IPS-15b (cell line): ENCODE measurements at regions not wholly inside any gene's neighbourhood (a gene's known extent, or its start where the extent isn't known, plus 50 kb on each side); places are given as distances from the start of the nearest gene placed in this dataset.

ENCODE experiments used
- H3K27me3 ChIP-seq: one replicate; pipeline ENCODE4 v1.6.1; 2013; ENCODE audit warnings: low read length; ENCODE audit not compliant: control insufficient read depth, insufficient read depth
- H3K36me3 ChIP-seq: one replicate; pipeline ENCODE4 v1.6.1; 2013; ENCODE audit warnings: low read length; ENCODE audit not compliant: control insufficient read depth, insufficient read depth
- H3K4me1 ChIP-seq: one replicate; pipeline ENCODE4 v1.6.1; 2013; ENCODE audit warnings: mild to moderate bottlenecking, low read length; ENCODE audit not compliant: control insufficient read depth, insufficient read depth
- H3K4me3 ChIP-seq: one replicate; pipeline ENCODE4 v1.5.1; 2013; ENCODE audit warnings: low read depth, low read length
- H3K9ac ChIP-seq: one replicate; pipeline ENCODE4 v1.6.1; 2013; ENCODE audit warnings: low read depth, mild to moderate bottlenecking, low read length
- H3K9me3 ChIP-seq: one replicate; pipeline ENCODE4 v1.6.1; 2013; ENCODE audit warnings: mild to moderate bottlenecking, low read length; ENCODE audit not compliant: control insufficient read depth, insufficient read depth

DNA sequence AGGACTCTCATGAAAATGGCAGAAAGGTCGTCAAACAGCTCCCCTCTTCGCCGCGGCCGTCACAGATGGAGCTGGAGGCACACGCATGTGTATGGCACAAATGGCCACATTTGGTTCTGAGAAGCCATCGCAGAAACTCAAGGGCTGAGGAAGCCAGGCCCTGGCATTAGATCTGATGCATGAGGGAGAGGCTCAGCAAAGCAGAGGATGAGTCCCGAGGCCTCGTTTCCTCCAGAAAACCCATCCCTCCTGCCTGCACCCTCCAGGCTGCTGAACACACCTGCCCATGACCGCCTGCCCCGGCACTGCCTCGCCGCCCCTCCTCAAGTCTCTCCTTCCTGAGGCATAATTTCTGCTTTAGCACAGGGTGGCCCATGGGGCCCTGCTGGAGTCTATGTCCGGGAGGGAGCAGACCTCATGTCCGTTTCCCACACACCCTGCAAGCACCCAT lies 240.3 kb downstream of the DLL1 start:
- H3K36me3 ChIP-seq: no peaks in the 10 kb centered on the region
- no peak overlapping the region for H3K4me3 ChIP-seq
- no peaks in the 10 kb centered on the region for H3K27me3 ChIP-seq
- no peaks in the 10 kb centered on the region for H3K4me1 ChIP-seq
- no peaks in the 10 kb centered on the region for H3K9me3 ChIP-seq
- no peak overlapping the region for H3K9ac ChIP-seq

DNA sequence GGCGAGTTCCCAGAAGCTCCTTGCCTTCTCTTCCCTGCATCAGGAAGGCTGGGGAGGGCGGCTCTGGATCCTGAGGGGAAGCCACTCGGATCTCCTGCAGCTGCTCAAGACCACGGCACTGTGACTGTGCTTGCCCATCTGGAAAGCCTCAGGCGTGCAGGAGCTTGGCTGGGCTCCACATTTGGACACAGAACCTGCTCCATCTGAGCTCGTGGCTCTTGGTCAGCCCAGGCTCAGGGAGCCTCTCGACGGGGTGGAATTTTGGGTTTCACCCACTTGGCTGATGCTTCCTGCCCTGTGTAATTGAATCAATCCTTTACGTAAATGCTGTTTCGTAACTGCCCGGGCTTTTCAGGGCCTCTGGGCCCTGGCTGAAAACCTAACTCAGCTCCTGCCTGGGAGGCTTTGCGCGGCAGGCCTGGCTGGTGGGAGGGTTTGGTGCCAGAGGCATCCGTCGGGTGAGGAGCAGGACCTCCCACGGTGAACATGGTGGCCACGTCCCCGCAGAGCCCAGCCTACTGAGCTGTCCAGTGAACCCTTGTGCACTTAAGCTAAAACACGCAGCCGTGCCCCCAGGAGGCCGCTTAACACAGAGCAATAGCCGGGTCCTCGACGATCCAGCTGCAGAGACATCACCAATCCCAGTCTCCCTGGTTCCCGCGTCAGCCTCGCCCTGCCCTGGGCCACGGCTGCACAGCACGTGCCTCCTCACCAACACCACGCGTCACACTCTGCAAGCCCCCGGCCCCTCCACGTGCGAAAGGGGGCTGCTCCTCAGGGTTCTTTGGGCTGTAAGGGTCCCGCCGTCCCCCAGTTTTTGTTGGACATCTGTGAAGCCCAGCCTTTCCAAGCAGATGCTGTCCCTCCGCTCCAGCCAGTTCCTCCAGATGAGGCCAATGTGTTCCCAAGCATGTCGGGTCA lies 241.0 kb downstream of the DLL1 start:
- no peaks in the 10 kb centered on the region for H3K9me3 ChIP-seq
- H3K4me3 ChIP-seq: no peak overlapping the region
- H3K4me1 ChIP-seq: no peaks in the 10 kb centered on the region
- H3K36me3 ChIP-seq: no peaks in the 10 kb centered on the region
- no peaks in the 10 kb centered on the region for H3K27me3 ChIP-seq
- no peak overlapping the region for H3K9ac ChIP-seq

- no peak overlapping the region for H3K4me3 ChIP-seq
- no peaks in the 10 kb centered on the region for H3K9me3 ChIP-seq
Measured at GRCh38 chr6:170048615-170049256, 242.1 kb downstream of the DLL1 start.

DNA sequence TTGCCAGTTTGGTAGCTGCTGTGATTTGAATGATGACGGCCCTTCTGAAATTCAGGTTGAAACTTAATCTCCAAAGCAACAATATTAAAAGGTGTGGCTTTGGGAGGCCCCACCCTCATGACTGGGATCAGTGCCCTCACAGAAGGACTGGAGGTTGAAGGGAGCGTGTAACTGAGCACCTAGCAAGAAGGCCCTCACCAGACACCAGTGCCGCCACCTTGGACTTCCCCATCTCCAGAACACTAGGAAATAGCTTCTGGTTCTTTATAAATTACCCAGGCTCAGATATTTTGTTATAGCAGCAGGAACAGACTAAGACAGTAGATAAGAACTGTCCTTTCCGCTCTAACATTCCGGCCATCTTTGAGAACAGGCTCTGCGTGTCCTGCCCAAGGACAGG lies 243.1 kb downstream of the DLL1 start:
- Histone ChIP-seq H3K9me3 (no peaks in the 10 kb centered on the region), H3K4me1 (no peaks in the 10 kb centered on the region), H3K4me3 (no peak overlapping the region), H3K9ac (no peak overlapping the region), H3K36me3 (no peaks in the 10 kb centered on the region), H3K27me3 (no peaks in the 10 kb centered on the region)

More at GRCh38 chr6:170048615-170049256, 242.1 kb downstream of the DLL1 start:
- H3K27me3 ChIP-seq: no peaks in the 10 kb centered on the region
- no peaks in the 10 kb centered on the region for H3K4me1 ChIP-seq
- H3K9ac ChIP-seq: no peak overlapping the region
- H3K36me3 ChIP-seq: no peaks in the 10 kb centered on the region

DNA sequence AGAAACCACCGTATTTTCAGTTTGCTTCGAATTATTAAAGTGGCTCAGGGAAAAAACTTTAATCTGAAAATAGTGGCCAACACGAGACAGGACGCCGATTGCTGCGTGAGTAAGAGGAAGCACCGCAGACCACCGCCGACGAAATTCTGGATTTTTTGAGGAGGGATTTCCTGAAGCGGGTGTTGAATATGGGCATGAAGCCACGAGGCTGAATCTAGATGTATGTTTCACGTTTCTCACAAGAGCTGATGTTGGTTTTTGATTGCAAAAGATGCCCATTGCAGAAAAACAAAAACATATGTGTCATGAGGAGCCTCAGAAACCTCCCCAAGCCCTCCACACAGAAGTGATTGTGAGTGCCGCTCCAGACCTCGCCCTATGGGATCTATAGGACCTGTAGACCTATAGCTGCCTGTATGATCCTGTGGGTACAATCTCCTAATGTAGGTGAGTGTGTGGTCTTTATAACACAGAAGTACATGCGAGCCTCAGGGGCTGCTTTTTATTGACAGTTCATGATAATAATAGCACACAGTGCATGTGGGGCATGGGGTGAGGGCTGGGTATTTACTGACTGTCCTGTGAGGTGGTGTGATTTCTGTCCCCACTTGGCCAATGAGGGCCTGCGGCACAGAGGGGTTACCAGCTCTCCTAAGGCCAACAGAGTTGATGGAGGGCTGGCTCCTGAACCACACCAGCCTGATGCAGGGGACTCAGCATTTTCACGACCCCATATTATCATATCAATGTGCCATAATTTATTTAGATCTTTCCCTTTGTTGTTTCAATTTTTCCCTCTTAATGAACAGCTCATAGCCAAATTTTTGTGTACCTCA lies 243.9 kb downstream of the DLL1 start:
- Histone ChIP-seq H3K4me1 (no peaks in the 10 kb centered on the region), H3K4me3 (no peak overlapping the region), H3K9me3 (no peaks in the 10 kb centered on the region), H3K27me3 (no peaks in the 10 kb centered on the region), H3K36me3 (no peaks in the 10 kb centered on the region), H3K9ac (no peak overlapping the region)

GRCh38 chr6:170045981-170046667 lies 244.8 kb downstream of the DLL1 start:
- no peaks in the 10 kb centered on the region for H3K36me3 ChIP-seq
- no peaks in the 10 kb centered on the region for H3K4me1 ChIP-seq
- no peak overlapping the region for H3K9ac ChIP-seq
- H3K4me3 ChIP-seq: no peak overlapping the region
- no peaks in the 10 kb centered on the region for H3K9me3 ChIP-seq
- H3K27me3 ChIP-seq: no peaks in the 10 kb centered on the region

GRCh38 chr6:170045563-170045960 lies 245.3 kb downstream of the DLL1 start:
- no peak overlapping the region for H3K9ac ChIP-seq
- no peaks in the 10 kb centered on the region for H3K36me3 ChIP-seq
- no peaks in the 10 kb centered on the region for H3K4me1 ChIP-seq
- no peaks in the 10 kb centered on the region for H3K9me3 ChIP-seq
- H3K27me3 ChIP-seq: no peaks in the 10 kb centered on the region
- no peak overlapping the region for H3K4me3 ChIP-seq

GRCh38 chr6:170044836-170045562 lies 245.9 kb downstream of the DLL1 start:
- Histone ChIP-seq H3K36me3 (no peaks in the 10 kb centered on the region), H3K27me3 (no peaks in the 10 kb centered on the region), H3K9me3 (no peaks in the 10 kb centered on the region), H3K9ac (no peak overlapping the region), H3K4me3 (no peak overlapping the region), H3K4me1 (no peaks in the 10 kb centered on the region)

DNA sequence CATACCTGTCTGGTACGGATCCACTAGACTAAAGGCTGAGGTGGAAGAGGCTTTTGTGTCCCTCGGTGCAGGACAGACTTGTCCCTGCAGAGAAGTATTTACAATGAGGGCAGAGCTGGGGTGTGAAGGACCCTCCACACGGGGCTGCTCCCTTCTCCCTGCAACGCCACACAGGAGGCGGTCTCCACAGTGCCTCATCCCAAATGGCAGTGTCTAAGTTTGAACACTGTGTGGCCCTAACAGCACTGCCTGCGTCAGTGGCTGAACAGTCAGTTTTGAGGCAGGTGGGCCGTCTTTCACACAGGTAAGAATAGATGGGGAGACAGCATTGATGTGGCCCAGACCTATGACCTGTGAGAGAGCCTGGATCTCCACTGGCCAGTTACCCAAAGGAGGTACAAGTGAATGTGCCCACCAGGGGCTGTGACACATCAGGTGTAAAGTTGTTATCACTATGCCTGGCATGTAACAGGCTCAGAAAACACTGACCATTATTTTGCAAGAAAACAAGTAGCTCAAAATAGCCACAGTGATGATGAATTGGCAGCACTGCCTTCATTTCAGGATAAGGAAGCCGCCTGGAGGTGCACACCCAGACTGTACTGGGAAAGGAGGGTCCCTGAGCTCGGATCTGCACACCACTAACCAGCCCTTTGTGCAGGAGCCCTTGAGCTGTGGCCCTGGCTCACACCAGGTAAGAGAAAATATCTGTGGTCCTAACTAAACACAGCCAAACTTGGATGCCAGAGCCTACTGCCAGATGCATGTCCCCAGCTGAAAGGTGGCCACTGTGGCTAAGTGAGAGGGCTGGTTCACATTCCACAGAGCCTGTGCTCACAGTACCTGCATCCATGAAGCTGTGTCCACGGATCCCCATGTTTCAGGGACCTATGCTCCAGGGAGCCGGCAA lies 246.7 kb downstream of the DLL1 start:
- no peaks in the 10 kb centered on the region for H3K4me1 ChIP-seq
- no peaks in the 10 kb centered on the region for H3K36me3 ChIP-seq
- H3K27me3 ChIP-seq: no peaks in the 10 kb centered on the region
- H3K9me3 ChIP-seq: no peaks in the 10 kb centered on the region
- no peak overlapping the region for H3K4me3 ChIP-seq
- no peak overlapping the region for H3K9ac ChIP-seq

DNA sequence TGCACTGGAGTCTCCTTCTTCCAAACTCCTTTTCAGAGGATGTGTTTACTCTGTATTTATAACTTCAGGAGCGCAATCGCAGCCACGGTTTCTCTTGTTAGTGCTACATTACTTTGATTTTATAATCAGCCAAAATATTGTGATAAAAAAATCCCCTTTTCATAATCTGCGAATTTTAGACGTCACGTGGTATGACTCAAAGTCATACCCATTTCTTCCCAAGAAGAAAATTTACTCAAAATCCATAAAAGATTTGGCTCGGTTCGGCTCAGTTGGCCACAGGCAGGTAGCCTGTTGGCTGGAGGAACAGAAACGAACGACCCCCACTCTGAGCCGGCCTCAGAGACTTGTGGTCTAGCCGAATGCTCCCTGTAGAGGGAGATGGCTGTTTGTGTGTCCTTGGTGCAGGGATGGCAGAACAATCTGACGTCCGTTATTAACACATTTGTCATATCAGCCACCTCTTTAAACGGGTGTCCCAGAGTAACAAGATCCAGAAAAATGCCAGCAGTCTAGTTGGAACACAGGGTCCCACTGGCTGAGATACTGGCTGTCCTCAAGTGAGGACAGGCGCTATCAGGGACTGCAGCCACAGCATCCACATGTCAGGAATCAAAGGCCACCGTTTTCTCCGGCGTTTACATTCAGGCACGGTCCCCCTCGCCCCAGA lies 247.6 kb downstream of the DLL1 start:
- no peaks in the 10 kb centered on the region for H3K27me3 ChIP-seq
- no peak overlapping the region for H3K4me3 ChIP-seq
- no peaks in the 10 kb centered on the region for H3K9me3 ChIP-seq
- no peaks in the 10 kb centered on the region for H3K36me3 ChIP-seq
- H3K4me1 ChIP-seq: no peaks in the 10 kb centered on the region
- H3K9ac ChIP-seq: no peak overlapping the region
